GM12872 (cell line): ENCODE measurements at regions not wholly inside any gene's neighbourhood (a gene's known extent, or its start where the extent isn't known, plus 50 kb on each side); places are given as distances from the start of the nearest gene placed in this dataset.

Experiments
- CTCF ChIP-seq: IDR thresholded peaks from 3 replicates; pipeline ENCODE4 v1.5.1; 2011; ENCODE audit warnings: low read depth, mild to moderate bottlenecking, low read length, moderate library complexity; ENCODE audit not compliant: insufficient read depth

GRCh38 chr1:58000821-58001220 lies 545.7 kb downstream of the OMA1 start:
- no peak for TF ChIP-seq CTCF

- no peak for TF ChIP-seq CTCF
These were observed 546.4 kb downstream of the OMA1 start for GRCh38 chr1:58000116-58000515.

GRCh38 chr1:57996400-57996799 lies 550.1 kb downstream of the OMA1 start:
- TF ChIP-seq CTCF: no peak

- no peak for TF ChIP-seq CTCF
These were observed 555.2 kb downstream of the OMA1 start for GRCh38 chr1:57991289-57991688.

GRCh38 chr1:57989877-57990276 lies 556.6 kb downstream of the OMA1 start:
- no peak for TF ChIP-seq CTCF

GRCh38 chr1:57987523-57987922 lies 559.0 kb downstream of the OMA1 start:
- TF ChIP-seq CTCF: no peak

- TF ChIP-seq CTCF: no peak
These were observed 560.1 kb downstream of the OMA1 start for GRCh38 chr1:57986432-57986831.

- TF ChIP-seq CTCF: no peak
These were observed 560.4 kb upstream of the DAB1 start for GRCh38 chr1:57984277-57984676.
